HEK293 (cell line): ENCODE measurements at regions not wholly inside any gene's neighbourhood (a gene's known extent, or its start where the extent isn't known, plus 50 kb on each side); places are given as distances from the start of the nearest gene placed in this dataset.

Source experiments
- BCL11B ChIP-seq: fragments of 450-650 bp; formaldehyde crosslinking; IDR thresholded peaks from 2 replicates; pipeline ENCODE4 v1.5.1; 2016; ENCODE audit warnings: low read depth, missing biosample characterization, missing genetic modification characterization
- KLF16 ChIP-seq: fragments of 450-650 bp; formaldehyde crosslinking; IDR thresholded peaks from 2 replicates; pipeline ENCODE4 v1.5.1; 2017; ENCODE audit warnings: missing biosample characterization, missing genetic modification characterization
- OVOL3 ChIP-seq: fragments of 450-650 bp; formaldehyde crosslinking; IDR thresholded peaks from 2 replicates; pipeline ENCODE4 v1.5.1; 2016; ENCODE audit warnings: missing biosample characterization, missing genetic modification characterization
- SP7 ChIP-seq: fragments of 450-650 bp; formaldehyde crosslinking; IDR thresholded peaks from 2 replicates; pipeline ENCODE4 v1.5.1; 2016; ENCODE audit warnings: missing biosample characterization, missing genetic modification characterization
- YY1 ChIP-seq: fragments of 450-650 bp; formaldehyde crosslinking; IDR thresholded peaks from 2 replicates; pipeline ENCODE4 v1.5.1; 2018; ENCODE audit warnings: missing biosample characterization, missing genetic modification characterization
- ZBTB48 ChIP-seq: fragments of 450-650 bp; formaldehyde crosslinking; IDR thresholded peaks from 2 replicates; pipeline ENCODE4 v1.5.1; 2016; ENCODE audit warnings: missing biosample characterization, missing genetic modification characterization
- ZNF24 ChIP-seq: fragments of 450-650 bp; formaldehyde crosslinking; IDR thresholded peaks from 2 replicates; pipeline ENCODE4 v1.5.1; 2016; ENCODE audit warnings: missing biosample characterization, missing genetic modification characterization
- ZSCAN30 ChIP-seq: fragments of 450-650 bp; IDR thresholded peaks from 2 replicates; pipeline ENCODE4 v1.5.1; 2018; ENCODE audit warnings: missing biosample characterization, mild to moderate bottlenecking, missing genetic modification characterization, moderate library complexity
- TF ChIP-seq, protein P1 (sequence below): fragments of 450-650 bp; formaldehyde crosslinking; IDR thresholded peaks from 2 replicates; pipeline ENCODE4 v1.5.1; 2016; ENCODE audit warnings: missing biosample characterization, missing genetic modification characterization
- TF ChIP-seq, protein P2 (sequence below): fragments of 450-650 bp; formaldehyde crosslinking; IDR thresholded peaks from 2 replicates; pipeline ENCODE4 v1.5.1; 2016; ENCODE audit warnings: missing biosample characterization, missing genetic modification characterization
- TF ChIP-seq, protein P3 (sequence below): fragments of 450-650 bp; IDR thresholded peaks from 2 replicates; pipeline ENCODE4 v1.5.1; 2018; ENCODE audit warnings: missing biosample characterization, missing genetic modification characterization
- TF ChIP-seq, protein P4 (sequence below): fragments of 450-650 bp; formaldehyde crosslinking; IDR thresholded peaks from 2 replicates; pipeline ENCODE4 v1.5.1; 2016; ENCODE audit warnings: missing biosample characterization, missing genetic modification characterization
- TF ChIP-seq, protein P5 (sequence below): fragments of 450-650 bp; formaldehyde crosslinking; IDR thresholded peaks from 2 replicates; pipeline ENCODE4 v1.5.1; 2016; ENCODE audit warnings: missing biosample characterization, missing genetic modification characterization
- TF ChIP-seq, protein P6 (sequence below): fragments of 450-650 bp; formaldehyde crosslinking; IDR thresholded peaks from 2 replicates; pipeline ENCODE4 v1.5.1; 2017; ENCODE audit warnings: missing biosample characterization, missing genetic modification characterization
- TF ChIP-seq, protein P7 (sequence below): fragments of 450-650 bp; formaldehyde crosslinking; IDR thresholded peaks from 2 replicates; pipeline ENCODE4 v1.5.1; 2016; ENCODE audit warnings: missing biosample characterization, missing genetic modification characterization, low read depth
- TF ChIP-seq, protein P8 (sequence below): fragments of 450-650 bp; formaldehyde crosslinking; IDR thresholded peaks from 2 replicates; pipeline ENCODE4 v1.5.1; 2016; ENCODE audit warnings: missing biosample characterization, missing genetic modification characterization
- TF ChIP-seq, protein P9 (sequence below): fragments of 450-650 bp; formaldehyde crosslinking; IDR thresholded peaks from 2 replicates; pipeline ENCODE4 v1.5.1; 2016; ENCODE audit warnings: missing biosample characterization, missing genetic modification characterization, borderline replicate concordance

DNA sequence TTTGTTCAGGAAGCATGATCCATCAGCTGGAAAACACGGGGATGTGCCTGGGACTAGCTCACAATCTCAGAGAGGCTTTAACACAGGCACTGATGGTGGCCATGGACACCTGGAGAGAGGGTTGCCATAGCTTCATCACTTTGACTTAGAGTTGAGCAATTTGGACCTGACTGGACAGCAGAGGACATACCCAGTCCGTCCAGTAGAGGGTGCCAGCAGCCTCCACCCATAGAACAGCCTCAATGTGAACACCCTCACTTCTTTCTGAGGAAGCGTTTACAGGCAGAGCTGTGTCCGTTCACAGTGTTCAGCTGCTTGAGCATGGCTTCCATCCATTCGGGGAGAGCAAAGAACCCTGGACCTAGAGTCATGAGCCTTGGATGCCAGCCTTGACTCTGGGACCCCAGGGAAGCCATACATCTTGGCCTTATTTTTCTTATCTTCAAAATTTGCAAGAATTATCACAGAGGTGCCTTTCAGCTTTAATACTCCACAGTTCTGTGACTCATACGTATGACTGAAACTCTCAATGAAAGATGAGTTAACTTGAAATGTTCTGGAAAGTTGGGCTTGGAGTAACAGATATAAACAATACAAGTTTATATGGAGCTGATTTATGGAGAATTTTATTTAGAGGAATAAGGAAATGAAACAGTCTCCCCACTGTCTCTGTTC is 302.9 kb upstream of the PODXL start (continued):
- TF ChIP-seq, protein P1, sequence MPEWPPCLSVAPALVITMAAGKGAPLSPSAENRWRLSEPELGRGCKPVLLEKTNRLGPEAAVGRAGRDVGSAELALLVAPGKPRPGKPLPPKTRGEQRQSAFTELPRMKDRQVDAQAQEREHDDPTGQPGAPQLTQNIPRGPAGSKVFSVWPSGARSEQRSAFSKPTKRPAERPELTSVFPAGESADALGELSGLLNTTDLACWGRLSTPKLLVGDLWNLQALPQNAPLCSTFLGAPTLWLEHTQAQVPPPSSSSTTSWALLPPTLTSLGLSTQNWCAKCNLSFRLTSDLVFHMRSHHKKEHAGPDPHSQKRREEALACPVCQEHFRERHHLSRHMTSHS (tag by site-specific recombination), result no peak
- TF ChIP-seq, protein P2, sequence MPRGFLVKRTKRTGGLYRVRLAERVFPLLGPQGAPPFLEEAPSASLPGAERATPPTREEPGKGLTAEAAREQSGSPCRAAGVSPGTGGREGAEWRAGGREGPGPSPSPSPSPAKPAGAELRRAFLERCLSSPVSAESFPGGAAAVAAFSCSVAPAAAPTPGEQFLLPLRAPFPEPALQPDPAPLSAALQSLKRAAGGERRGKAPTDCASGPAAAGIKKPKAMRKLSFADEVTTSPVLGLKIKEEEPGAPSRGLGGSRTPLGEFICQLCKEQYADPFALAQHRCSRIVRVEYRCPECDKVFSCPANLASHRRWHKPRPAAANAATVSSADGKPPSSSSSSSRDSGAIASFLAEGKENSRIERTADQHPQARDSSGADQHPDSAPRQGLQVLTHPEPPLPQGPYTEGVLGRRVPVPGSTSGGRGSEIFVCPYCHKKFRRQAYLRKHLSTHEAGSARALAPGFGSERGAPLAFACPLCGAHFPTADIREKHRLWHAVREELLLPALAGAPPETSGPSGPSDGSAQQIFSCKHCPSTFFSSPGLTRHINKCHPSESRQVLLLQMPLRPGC, result no peak
- TF ChIP-seq, protein P3, sequence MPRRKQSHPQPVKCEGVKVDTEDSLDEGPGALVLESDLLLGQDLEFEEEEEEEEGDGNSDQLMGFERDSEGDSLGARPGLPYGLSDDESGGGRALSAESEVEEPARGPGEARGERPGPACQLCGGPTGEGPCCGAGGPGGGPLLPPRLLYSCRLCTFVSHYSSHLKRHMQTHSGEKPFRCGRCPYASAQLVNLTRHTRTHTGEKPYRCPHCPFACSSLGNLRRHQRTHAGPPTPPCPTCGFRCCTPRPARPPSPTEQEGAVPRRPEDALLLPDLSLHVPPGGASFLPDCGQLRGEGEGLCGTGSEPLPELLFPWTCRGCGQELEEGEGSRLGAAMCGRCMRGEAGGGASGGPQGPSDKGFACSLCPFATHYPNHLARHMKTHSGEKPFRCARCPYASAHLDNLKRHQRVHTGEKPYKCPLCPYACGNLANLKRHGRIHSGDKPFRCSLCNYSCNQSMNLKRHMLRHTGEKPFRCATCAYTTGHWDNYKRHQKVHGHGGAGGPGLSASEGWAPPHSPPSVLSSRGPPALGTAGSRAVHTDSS (tag by site-specific recombination), result no peak
- TF ChIP-seq ZNF24 (no peak), BCL11B (no peak), SP7 (tag by site-specific recombination) (peak; percentile 33; the same call in 1 of the 2 replicates), KLF16 (tag by site-specific recombination) (no peak), ZBTB48 (tag by site-specific recombination) (no peak), OVOL3 (tag by site-specific recombination) (no peak), ZSCAN30 (tag by site-specific recombination) (no peak), YY1 (tag by site-specific recombination) (0 out of 2 replicates have a peak, but pooled peaks have one; percentile 9)
- TF ChIP-seq, protein P4, sequence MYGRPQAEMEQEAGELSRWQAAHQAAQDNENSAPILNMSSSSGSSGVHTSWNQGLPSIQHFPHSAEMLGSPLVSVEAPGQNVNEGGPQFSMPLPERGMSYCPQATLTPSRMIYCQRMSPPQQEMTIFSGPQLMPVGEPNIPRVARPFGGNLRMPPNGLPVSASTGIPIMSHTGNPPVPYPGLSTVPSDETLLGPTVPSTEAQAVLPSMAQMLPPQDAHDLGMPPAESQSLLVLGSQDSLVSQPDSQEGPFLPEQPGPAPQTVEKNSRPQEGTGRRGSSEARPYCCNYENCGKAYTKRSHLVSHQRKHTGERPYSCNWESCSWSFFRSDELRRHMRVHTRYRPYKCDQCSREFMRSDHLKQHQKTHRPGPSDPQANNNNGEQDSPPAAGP (tag by site-specific recombination), result no peak
- TF ChIP-seq, protein P5, sequence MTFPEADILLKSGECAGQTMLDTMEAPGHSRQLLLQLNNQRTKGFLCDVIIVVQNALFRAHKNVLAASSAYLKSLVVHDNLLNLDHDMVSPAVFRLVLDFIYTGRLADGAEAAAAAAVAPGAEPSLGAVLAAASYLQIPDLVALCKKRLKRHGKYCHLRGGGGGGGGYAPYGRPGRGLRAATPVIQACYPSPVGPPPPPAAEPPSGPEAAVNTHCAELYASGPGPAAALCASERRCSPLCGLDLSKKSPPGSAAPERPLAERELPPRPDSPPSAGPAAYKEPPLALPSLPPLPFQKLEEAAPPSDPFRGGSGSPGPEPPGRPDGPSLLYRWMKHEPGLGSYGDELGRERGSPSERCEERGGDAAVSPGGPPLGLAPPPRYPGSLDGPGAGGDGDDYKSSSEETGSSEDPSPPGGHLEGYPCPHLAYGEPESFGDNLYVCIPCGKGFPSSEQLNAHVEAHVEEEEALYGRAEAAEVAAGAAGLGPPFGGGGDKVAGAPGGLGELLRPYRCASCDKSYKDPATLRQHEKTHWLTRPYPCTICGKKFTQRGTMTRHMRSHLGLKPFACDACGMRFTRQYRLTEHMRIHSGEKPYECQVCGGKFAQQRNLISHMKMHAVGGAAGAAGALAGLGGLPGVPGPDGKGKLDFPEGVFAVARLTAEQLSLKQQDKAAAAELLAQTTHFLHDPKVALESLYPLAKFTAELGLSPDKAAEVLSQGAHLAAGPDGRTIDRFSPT (tag by site-specific recombination), result no peak
- TF ChIP-seq, protein P6, sequence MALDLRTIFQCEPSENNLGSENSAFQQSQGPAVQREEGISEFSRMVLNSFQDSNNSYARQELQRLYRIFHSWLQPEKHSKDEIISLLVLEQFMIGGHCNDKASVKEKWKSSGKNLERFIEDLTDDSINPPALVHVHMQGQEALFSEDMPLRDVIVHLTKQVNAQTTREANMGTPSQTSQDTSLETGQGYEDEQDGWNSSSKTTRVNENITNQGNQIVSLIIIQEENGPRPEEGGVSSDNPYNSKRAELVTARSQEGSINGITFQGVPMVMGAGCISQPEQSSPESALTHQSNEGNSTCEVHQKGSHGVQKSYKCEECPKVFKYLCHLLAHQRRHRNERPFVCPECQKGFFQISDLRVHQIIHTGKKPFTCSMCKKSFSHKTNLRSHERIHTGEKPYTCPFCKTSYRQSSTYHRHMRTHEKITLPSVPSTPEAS (tag by site-specific recombination), result no peak
- TF ChIP-seq, protein P7, sequence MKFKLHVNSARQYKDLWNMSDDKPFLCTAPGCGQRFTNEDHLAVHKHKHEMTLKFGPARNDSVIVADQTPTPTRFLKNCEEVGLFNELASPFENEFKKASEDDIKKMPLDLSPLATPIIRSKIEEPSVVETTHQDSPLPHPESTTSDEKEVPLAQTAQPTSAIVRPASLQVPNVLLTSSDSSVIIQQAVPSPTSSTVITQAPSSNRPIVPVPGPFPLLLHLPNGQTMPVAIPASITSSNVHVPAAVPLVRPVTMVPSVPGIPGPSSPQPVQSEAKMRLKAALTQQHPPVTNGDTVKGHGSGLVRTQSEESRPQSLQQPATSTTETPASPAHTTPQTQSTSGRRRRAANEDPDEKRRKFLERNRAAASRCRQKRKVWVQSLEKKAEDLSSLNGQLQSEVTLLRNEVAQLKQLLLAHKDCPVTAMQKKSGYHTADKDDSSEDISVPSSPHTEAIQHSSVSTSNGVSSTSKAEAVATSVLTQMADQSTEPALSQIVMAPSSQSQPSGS (tag by site-specific recombination), result no peak
- TF ChIP-seq, protein P8, sequence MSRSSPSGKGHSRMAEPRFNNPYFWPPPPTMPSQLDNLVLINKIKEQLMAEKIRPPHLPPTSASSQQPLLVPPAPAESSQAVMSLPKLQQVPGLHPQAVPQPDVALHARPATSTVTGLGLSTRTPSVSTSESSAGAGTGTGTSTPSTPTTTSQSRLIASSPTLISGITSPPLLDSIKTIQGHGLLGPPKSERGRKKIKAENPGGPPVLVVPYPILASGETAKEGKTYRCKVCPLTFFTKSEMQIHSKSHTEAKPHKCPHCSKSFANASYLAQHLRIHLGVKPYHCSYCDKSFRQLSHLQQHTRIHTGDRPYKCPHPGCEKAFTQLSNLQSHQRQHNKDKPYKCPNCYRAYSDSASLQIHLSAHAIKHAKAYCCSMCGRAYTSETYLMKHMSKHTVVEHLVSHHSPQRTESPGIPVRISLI (tag by site-specific recombination), result no peak
- TF ChIP-seq, protein P9, sequence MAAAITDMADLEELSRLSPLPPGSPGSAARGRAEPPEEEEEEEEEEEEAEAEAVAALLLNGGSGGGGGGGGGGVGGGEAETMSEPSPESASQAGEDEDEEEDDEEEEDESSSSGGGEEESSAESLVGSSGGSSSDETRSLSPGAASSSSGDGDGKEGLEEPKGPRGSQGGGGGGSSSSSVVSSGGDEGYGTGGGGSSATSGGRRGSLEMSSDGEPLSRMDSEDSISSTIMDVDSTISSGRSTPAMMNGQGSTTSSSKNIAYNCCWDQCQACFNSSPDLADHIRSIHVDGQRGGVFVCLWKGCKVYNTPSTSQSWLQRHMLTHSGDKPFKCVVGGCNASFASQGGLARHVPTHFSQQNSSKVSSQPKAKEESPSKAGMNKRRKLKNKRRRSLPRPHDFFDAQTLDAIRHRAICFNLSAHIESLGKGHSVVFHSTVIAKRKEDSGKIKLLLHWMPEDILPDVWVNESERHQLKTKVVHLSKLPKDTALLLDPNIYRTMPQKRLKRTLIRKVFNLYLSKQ (tag by site-specific recombination), result no peak
